Activated CD8-positive, alpha-beta memory T cell treated with anti-CD3 and anti-CD28 coated beads, Interleukin-2, amount 50 U/mL, for 24 hours (primary cell): ENCODE measurements at regions not wholly inside any gene's neighbourhood (a gene's known extent, or its start where the extent isn't known, plus 50 kb on each side); places are given as distances from the start of the nearest gene placed in this dataset.

ENCODE experiments used
- DNase-seq: peaks from one replicate; pipeline ENCODE4 v3.0.0-alpha.2; 2020; ENCODE audit errors: extremely low read depth

GRCh38 chr7:121450631-121451198 lies 54.6 kb upstream of the FAM3C start:
- no peak for DNase-seq

GRCh38 chr7:121449735-121450240 lies 53.7 kb upstream of the FAM3C start:
- no peak for DNase-seq

GRCh38 chr7:121449329-121449728 lies 53.2 kb upstream of the FAM3C start:
- DNase-seq: no peak

- no peak for DNase-seq
Measured at GRCh38 chr7:121448429-121448828, 52.3 kb upstream of the FAM3C start.

- no peak for DNase-seq
Measured at GRCh38 chr7:121447911-121448300, 51.8 kb upstream of the FAM3C start.

GRCh38 chr7:121447243-121447910 lies 51.3 kb upstream of the FAM3C start:
- DNase-seq: no peak

GRCh38 chr7:121446526-121446925 lies 50.4 kb upstream of the FAM3C start:
- DNase-seq: no peak
